ENCODE measurements at regions not wholly inside any gene's neighbourhood (a gene's known extent, or its start where the extent isn't known, plus 50 kb on each side); places are given as distances from the start of the nearest gene placed in this dataset.
A peak's percentile ranks its signal among the peaks of the same experiment; 100 is the strongest.

DNA sequence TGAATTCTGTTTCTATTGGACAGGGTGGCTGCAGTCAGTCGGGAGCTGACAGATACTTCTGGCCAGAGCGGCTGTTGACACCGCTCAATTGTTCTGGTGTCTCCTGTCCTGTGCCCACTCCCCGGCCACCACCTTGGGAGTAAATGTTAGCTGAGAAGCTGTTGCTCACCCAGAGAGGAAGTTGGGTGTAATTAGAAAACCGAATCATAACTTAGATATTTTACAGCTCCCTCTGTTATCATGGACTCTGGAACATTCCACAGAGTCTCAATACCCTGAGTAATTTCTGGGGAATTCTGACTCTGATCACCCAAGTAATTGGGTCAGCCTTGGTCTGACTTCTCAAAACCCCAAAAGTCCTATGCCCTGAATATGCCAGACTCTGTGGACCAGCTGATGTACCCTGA, 58.3 kb upstream of the RFLNA start:
- DNase-seq (ENCODE audit: low read depth, low spot score) = peak; percentile 83
- TF ChIP-seq, protein P1, sequence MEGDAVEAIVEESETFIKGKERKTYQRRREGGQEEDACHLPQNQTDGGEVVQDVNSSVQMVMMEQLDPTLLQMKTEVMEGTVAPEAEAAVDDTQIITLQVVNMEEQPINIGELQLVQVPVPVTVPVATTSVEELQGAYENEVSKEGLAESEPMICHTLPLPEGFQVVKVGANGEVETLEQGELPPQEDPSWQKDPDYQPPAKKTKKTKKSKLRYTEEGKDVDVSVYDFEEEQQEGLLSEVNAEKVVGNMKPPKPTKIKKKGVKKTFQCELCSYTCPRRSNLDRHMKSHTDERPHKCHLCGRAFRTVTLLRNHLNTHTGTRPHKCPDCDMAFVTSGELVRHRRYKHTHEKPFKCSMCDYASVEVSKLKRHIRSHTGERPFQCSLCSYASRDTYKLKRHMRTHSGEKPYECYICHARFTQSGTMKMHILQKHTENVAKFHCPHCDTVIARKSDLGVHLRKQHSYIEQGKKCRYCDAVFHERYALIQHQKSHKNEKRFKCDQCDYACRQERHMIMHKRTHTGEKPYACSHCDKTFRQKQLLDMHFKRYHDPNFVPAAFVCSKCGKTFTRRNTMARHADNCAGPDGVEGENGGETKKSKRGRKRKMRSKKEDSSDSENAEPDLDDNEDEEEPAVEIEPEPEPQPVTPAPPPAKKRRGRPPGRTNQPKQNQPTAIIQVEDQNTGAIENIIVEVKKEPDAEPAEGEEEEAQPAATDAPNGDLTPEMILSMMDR (IDR thresholded peaks at IDR 0.05; ENCODE audit: low read depth, low read length) = no peak
- in situ Hi-C loops (cut with HindIII; ENCODE audit: low sequenced_read_pairs) = no loop called here
- no peak overlapping the region for H3K4me3 ChIP-seq (ENCODE audit: low read depth, low read length)

DNA sequence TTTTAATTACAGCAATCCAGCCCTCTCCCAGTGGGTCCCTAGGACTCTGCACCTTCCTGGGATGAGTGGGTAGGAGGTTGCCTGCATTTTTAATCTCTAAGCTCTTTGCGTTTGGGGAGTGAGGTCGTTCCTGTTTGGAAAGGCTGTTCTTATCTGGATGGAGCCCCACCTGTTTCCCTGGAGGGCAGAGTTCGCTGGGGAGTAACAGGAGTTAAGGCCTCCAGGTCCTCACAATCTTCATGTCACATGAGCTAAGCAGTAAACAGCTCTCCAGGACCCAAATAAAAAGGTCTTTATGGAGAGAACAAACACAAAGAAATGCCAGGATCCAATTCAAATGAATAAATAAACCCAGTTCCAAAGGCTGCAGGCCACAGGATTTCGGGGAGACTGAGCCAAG, 56.0 kb upstream of the RFLNA start:
- in situ Hi-C loops (cut with HindIII; ENCODE audit: low sequenced_read_pairs) = no loop called here
- no peak overlapping the region for H3K4me3 ChIP-seq (ENCODE audit: low read depth, low read length)
- no peak for DNase-seq (ENCODE audit: low read depth, low spot score)
- TF ChIP-seq, protein P1 (IDR thresholded peaks at IDR 0.05; ENCODE audit: low read depth, low read length) = no peak

DNA sequence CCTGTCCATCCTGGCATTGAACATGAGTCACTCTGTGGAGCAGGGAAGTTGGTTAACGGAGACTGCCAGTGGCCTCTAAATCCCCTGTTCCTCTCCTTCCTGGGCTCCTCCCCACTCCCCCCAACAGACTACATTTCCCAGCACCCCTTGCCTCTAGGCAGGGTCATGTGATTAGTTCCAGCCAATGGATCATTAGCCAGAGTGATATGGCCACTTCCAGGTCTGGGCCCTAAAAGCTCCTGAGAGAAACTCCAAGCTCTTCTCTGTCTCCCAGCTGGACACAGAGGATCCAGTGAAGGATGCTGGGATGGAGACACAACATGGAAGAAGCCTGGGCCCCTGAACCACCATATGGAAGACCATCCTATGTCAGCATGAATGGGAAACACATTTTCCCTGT, 54.4 kb upstream of the RFLNA start:
- no peak overlapping the region for H3K4me3 ChIP-seq (ENCODE audit: low read depth, low read length)
- TF ChIP-seq, protein P1 (IDR thresholded peaks at IDR 0.05; ENCODE audit: low read depth, low read length) = no peak
- in situ Hi-C loops (cut with HindIII; ENCODE audit: low sequenced_read_pairs) = no loop called here
- DNase-seq (ENCODE audit: low read depth, low spot score) = no peak

DNA sequence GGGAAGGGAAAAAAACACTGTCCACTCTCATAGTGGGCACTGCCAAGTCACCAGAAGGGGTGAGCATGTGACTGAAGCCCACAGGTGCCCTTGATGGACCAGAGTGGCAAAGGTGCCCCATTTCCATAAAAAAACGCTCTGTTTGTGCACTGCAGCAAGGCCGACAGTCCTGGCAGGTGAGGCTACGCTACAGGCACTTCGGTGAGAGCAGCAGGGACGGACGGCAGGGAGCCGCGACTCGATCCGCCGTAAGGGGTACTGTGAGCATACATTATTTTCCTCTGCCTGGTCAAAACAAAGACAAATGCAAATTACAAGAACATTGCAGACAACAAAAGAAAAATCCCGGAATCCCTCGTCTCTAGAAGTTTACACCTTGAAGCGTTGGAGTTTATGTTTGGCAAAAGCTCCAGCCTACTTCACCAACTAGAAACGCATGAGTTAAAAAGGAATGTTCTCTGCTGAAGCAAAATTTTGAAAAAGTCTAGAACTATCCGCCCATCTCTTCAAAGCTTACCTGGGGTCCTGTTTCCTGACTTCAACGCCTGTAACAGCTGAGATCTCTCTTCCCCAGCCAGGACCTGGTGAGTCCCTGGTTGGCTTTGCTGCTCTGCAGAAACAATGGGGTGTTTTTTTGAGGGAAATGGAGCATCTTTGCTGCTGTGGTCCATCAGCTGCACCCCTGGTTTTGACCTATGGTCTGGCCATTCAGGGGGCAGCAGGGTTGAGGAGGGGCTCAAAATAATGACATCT, 52.9 kb upstream of the RFLNA start:
- in situ Hi-C loops (cut with HindIII; ENCODE audit: low sequenced_read_pairs) = no loop called here
- no peak for DNase-seq (ENCODE audit: low read depth, low spot score)
- H3K4me3 ChIP-seq (ENCODE audit: low read depth, low read length) = no peak overlapping the region
- TF ChIP-seq, protein P1 (IDR thresholded peaks at IDR 0.05; ENCODE audit: low read depth, low read length) = no peak

DNA sequence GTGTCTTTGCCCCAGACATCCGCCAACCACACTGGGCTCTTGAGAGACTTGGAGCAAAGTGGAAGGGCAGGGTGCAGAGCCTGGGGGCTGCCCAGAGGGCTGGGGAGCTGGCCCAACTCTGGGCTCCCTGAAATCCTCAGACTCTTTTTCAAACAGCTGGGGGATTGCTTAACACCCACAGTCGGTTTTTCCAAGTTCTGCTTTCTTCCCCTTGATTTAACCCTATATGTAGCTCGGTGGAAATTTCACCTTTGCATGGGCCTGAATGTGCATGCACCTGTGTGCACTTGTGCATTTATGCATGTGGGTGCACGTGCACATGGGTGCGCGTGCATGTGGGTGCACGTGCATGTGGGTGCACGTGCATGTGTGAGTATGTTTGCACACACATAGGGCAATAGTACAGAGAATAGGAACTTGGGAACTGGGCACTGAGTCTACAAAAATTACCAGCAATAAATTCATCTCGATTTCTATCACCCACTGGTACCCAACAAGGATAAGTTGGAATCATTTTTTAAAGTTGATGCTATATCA, 52.3 kb upstream of the RFLNA start:
- H3K4me3 ChIP-seq (ENCODE audit: low read depth, low read length) = no peak overlapping the region
- DNase-seq (ENCODE audit: low read depth, low spot score) = no peak
- in situ Hi-C loops (cut with HindIII; ENCODE audit: low sequenced_read_pairs) = no loop called here
- TF ChIP-seq, protein P1 (IDR thresholded peaks at IDR 0.05; ENCODE audit: low read depth, low read length) = no peak

DNA sequence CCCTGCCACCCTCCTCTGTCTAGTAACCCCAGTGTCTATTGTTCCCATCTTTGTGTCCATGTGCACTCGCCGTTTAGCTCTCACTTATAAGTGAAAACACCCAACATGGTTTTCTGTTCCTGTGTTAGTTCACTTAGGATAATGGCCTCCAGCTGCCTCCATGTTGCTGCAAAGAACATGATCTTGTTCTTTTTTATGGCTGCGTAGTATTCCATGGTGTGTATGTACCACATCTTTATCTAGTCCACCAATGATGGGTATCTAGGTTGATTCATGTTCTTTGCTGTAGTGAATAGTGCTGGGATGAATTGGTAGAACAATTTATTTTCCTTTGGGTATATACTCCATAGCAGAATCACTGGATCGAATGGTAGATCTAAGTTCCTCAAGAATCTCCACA, 51.0 kb upstream of the RFLNA start:
- TF ChIP-seq, protein P1 (IDR thresholded peaks at IDR 0.05; ENCODE audit: low read depth, low read length) = no peak
- in situ Hi-C loops (cut with HindIII; ENCODE audit: low sequenced_read_pairs) = no loop called here
- DNase-seq (ENCODE audit: low read depth, low spot score) = no peak
- H3K4me3 ChIP-seq (ENCODE audit: low read depth, low read length) = no peak overlapping the region
